Large intestine (tissue), 3 donors: ENCODE measurements at regions not wholly inside any gene's neighbourhood (a gene's known extent, or its start where the extent isn't known, plus 50 kb on each side); places are given as distances from the start of the nearest gene placed in this dataset.
"Not testable (repeated sequence)": the region's sequence is repeated elsewhere in the genome, so short reads cannot be mapped to it uniquely, and the experiment has no call there.

Source experiments
- DNase-seq, 2 donors: peaks; one replicate each; pipeline versions ENCODE4 v3.0.0 to v3.0.0-alpha.2; 2013
- H3K27ac ChIP-seq: one replicate; pipeline ENCODE4 v1.5.1; 2013; ENCODE audit warnings: low read length
- H3K27me3 ChIP-seq: 2 replicates; pipeline ENCODE4 v1.6.1; 2013; ENCODE audit warnings: low read length; ENCODE audit not compliant: control insufficient read depth, insufficient read depth
- H3K36me3 ChIP-seq: 2 replicates; pipeline ENCODE4 v1.6.1; 2013; ENCODE audit warnings: low read length; ENCODE audit not compliant: control insufficient read depth, insufficient read depth
- H3K4me1 ChIP-seq: one replicate; pipeline ENCODE4 v1.6.1; 2013; ENCODE audit warnings: low read length; ENCODE audit not compliant: control insufficient read depth, insufficient read depth
- H3K4me3 ChIP-seq: one replicate; pipeline ENCODE4 v1.5.1; 2013; ENCODE audit warnings: low read length
- H3K9me3 ChIP-seq: one replicate; pipeline ENCODE4 v1.6.1; 2013; ENCODE audit warnings: mild to moderate bottlenecking, low read depth, low read length, moderate library complexity; ENCODE audit not compliant: control insufficient read depth
- WGBS: methylation state at CpG from one replicate; pipeline ENCODE4 v1.1.5; 2013; ENCODE audit warnings: low lambda C conversion rate; ENCODE audit not compliant: insufficient coverage; 5-methylcytosine and 5-hydroxymethylcytosine counted together

DNA sequence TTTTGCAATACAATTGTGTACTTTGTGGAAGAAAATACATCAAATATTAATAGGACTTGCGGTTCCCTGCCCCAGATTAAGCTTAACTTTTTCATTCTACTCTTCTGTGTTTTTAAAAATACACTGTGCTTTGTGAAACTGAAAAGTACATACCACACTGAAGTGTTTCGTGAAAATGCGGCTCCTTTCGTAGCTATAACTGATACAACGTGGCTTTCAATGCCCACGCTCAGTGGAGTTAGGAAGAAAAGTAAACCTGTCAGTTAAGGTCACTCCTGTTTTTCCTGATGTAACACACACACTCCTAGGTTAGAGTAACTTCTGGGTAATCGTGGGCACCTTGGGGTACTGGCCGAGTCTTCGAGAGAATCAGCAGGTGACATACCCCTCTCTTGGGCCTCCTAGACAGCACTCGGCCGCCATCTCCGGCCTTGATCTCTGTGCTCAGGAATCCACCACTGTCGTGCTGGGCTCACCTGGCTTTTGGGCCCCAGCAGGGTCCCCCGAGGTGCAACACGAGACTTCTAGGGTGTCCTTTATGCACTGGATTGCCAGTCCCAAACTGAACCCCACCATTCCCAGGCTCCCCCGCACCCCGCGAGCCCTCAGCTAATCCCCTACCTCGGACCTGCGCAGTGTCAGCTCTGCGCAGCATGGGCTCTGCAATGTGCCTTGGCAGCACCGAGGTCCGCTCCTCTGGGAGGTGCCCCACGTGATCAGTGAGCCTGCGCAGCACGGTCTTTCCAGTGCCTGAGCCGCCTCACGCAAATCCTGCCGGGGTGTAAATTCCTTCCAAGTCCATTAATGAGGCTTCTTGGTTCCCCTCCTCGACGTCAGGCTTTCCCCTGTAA is 162.6 kb upstream of the INTU start:
- no peak overlapping the region for H3K4me3 ChIP-seq
- DNase-seq, result no peak
- H3K27ac ChIP-seq, result no peak overlapping the region
- no peaks in the 10 kb centered on the region for H3K36me3 ChIP-seq
- H3K9me3 ChIP-seq, result no peaks in the 10 kb centered on the region
- WGBS, result 100% methylated on average over 2 of the region's 31 CpGs
- H3K27me3 ChIP-seq, result no peaks in the 10 kb centered on the region
- no peaks in the 10 kb centered on the region for H3K4me1 ChIP-seq

DNA sequence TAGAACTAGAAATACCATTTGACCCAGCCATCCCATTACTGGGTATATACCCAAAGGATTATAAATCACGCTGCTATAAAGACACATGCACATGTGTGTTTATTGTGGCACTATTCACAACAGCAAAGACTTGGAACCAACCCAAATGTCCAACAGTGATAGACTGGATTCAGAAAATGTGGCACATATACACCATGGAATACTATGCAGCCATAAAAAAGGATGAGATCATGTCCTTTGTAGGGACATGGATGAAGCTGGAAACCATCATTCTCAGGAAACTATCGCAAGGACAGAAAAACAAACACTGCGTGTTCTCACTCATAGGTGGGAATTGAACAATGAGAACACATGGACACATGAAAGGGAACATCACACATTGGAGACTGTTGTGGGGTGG is 154.5 kb upstream of the INTU start:
- no CpG with 5 or more reads among the region's 3 CpGs for WGBS
- H3K27ac ChIP-seq, H3K27me3 ChIP-seq, H3K36me3 ChIP-seq, H3K4me1 ChIP-seq, DNase-seq, H3K4me3 ChIP-seq, H3K9me3 ChIP-seq: not testable (repeated sequence)

GRCh38 chr4:127479031-127479622 is 153.6 kb upstream of the INTU start:
- H3K9me3 ChIP-seq, result no peaks in the 10 kb centered on the region

DNA sequence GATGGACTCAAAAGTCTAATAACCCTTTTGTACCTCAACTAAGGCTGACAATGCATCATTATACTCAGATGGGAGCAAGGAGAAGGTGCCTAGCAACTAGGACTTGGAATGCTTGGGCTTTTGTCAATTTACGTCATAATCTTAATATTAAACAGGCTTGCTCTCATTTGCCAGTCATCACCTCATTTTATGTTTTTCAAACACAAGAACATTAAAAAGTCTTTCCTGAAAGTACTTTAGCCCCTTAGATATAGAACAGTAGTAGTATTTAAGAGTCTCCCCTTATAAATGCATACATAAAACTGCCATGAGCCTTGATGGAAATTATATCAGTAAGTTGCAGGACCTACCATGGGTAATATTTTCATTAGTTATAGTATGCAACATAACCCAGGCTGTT is 150.7 kb upstream of the INTU start:
- Histone ChIP-seq H3K9me3 (no peaks in the 10 kb centered on the region), H3K36me3 (no peaks in the 10 kb centered on the region), H3K27ac (no peak overlapping the region), H3K4me1 (no peaks in the 10 kb centered on the region), H3K27me3 (no peaks in the 10 kb centered on the region), H3K4me3 (no peak overlapping the region)
- 60% methylated on average over 1 of the region's 1 CpG for WGBS
- no peak for DNase-seq

More at GRCh38 chr4:127479031-127479622, 153.6 kb upstream of the INTU start:
- Histone ChIP-seq H3K36me3 (no peaks in the 10 kb centered on the region), H3K27ac (no peak overlapping the region), H3K4me1 (no peaks in the 10 kb centered on the region), H3K4me3 (no peak overlapping the region), H3K27me3 (no peaks in the 10 kb centered on the region)
- peak in 1 of 2 donors; percentile 4 for DNase-seq

DNA sequence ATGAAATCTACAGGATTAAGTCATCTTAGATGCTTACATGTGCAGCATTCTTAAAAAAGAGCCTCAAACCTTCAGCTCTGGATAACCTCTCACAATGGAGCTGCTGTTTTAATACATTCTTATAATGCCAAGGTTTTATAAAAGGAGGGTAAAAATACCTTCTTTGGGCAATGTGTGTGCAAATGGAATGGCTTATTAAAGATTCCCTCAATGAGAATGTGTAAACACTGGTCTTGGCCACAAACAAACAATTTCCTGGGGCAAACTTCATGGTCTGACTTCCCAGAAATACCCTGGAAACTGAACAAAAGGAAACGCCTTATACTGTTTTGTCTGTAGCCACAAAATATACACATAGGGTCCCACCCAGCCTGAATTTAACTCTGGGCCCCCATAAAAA is 148.6 kb upstream of the INTU start:
- no peaks in the 10 kb centered on the region for H3K36me3 ChIP-seq
- DNase-seq, result no peak
- no peaks in the 10 kb centered on the region for H3K27me3 ChIP-seq
- H3K4me1 ChIP-seq, result no peaks in the 10 kb centered on the region
- WGBS, result 80% methylated on average over 1 of the region's 1 CpG
- no peaks in the 10 kb centered on the region for H3K9me3 ChIP-seq
- H3K27ac ChIP-seq, result no peak overlapping the region
- H3K4me3 ChIP-seq, result no peak overlapping the region

GRCh38 chr4:127486248-127486647 is 146.5 kb upstream of the INTU start:
- Histone ChIP-seq H3K4me3 (no peak overlapping the region), H3K27ac (no peak overlapping the region), H3K4me1 (no peaks in the 10 kb centered on the region), H3K27me3 (no peaks in the 10 kb centered on the region), H3K9me3 (no peaks in the 10 kb centered on the region), H3K36me3 (no peaks in the 10 kb centered on the region)
- DNase-seq, result no peak
- 83% methylated on average over 1 of the region's 1 CpG for WGBS

- H3K9me3 ChIP-seq, result no peaks in the 10 kb centered on the region
- H3K4me1 ChIP-seq, result no peaks in the 10 kb centered on the region
- H3K36me3 ChIP-seq, result no peaks in the 10 kb centered on the region
- no peak overlapping the region for H3K27ac ChIP-seq
- H3K4me3 ChIP-seq, result no peak overlapping the region
- no peaks in the 10 kb centered on the region for H3K27me3 ChIP-seq
- no peak for DNase-seq
Observed at GRCh38 chr4:127491571-127491970, 141.2 kb upstream of the INTU start.

- H3K36me3 ChIP-seq, H3K4me1 ChIP-seq, H3K27me3 ChIP-seq, H3K27ac ChIP-seq, H3K4me3 ChIP-seq, DNase-seq, H3K9me3 ChIP-seq: not testable (repeated sequence)
- no CpG with 5 or more reads among the region's 9 CpGs for WGBS
Observed at GRCh38 chr4:127496875-127497274, 135.9 kb upstream of the INTU start.

- no peak overlapping the region for H3K27ac ChIP-seq
- no peaks in the 10 kb centered on the region for H3K4me1 ChIP-seq
- no peaks in the 10 kb centered on the region for H3K36me3 ChIP-seq
- DNase-seq, result no peak
- no peak overlapping the region for H3K4me3 ChIP-seq
- no peaks in the 10 kb centered on the region for H3K9me3 ChIP-seq
- H3K27me3 ChIP-seq, result no peaks in the 10 kb centered on the region
Observed at GRCh38 chr4:127498366-127498765, 134.4 kb upstream of the INTU start.

GRCh38 chr4:127500242-127500641 is 132.5 kb upstream of the INTU start:
- Histone ChIP-seq H3K9me3 (no peaks in the 10 kb centered on the region), H3K27ac (no peak overlapping the region)
- WGBS, result 100% methylated on average over 1 of the region's 2 CpGs

GRCh38 chr4:127501103-127501502 is 131.7 kb upstream of the INTU start:
- H3K9me3 ChIP-seq, result no peaks in the 10 kb centered on the region
- no peaks in the 10 kb centered on the region for H3K36me3 ChIP-seq
- H3K4me3 ChIP-seq, result no peak overlapping the region
- DNase-seq, result no peak
- no peaks in the 10 kb centered on the region for H3K27me3 ChIP-seq
- no peaks in the 10 kb centered on the region for H3K4me1 ChIP-seq
- H3K27ac ChIP-seq, result no peak overlapping the region

More at GRCh38 chr4:127500242-127500641, 132.5 kb upstream of the INTU start:
- H3K27me3 ChIP-seq, result no peaks in the 10 kb centered on the region
- H3K4me3 ChIP-seq, result no peak overlapping the region
- H3K36me3 ChIP-seq, result no peaks in the 10 kb centered on the region
- no peak for DNase-seq
- H3K4me1 ChIP-seq, result no peaks in the 10 kb centered on the region
